Bronchial epithelial cell (primary cell): ENCODE measurements at regions not wholly inside any gene's neighbourhood (a gene's known extent, or its start where the extent isn't known, plus 50 kb on each side); places are given as distances from the start of the nearest gene placed in this dataset.
A peak's percentile ranks its signal among the peaks of the same experiment; 100 is the strongest.

Source experiments
- DNase-seq: peaks from one replicate; pipeline ENCODE4 v3.0.0-alpha.2; 2010; ENCODE audit warnings: low read depth
- FAIRE-seq: peaks from 2 replicates; lab custom pipeline; 2011; peaks lifted over from hg19 to GRCh38; lab: Jason Lieb, UNC
- H3K27me3 ChIP-seq: 2 replicates; pipeline ENCODE4 v1.5.1; 2011; ENCODE audit warnings: low read length; ENCODE audit not compliant: control insufficient read depth, insufficient read depth
- H3K36me3 ChIP-seq: 2 replicates; pipeline ENCODE4 v1.5.1; 2011; ENCODE audit warnings: low read length; ENCODE audit not compliant: control insufficient read depth, insufficient read depth
- H3K4me3 ChIP-seq: 2 replicates; pipeline ENCODE4 v1.5.1; 2011; ENCODE audit warnings: mild to moderate bottlenecking, low read depth, low read length, control low read depth
- TF ChIP-seq, protein P1 (sequence below): IDR thresholded peaks from 2 replicates; pipeline ENCODE4 v1.5.1; 2011; ENCODE audit warnings: mild to moderate bottlenecking, moderate library complexity, low read length, control low read depth, inconsistent platforms; ENCODE audit not compliant: insufficient read depth, severe bottlenecking

DNA sequence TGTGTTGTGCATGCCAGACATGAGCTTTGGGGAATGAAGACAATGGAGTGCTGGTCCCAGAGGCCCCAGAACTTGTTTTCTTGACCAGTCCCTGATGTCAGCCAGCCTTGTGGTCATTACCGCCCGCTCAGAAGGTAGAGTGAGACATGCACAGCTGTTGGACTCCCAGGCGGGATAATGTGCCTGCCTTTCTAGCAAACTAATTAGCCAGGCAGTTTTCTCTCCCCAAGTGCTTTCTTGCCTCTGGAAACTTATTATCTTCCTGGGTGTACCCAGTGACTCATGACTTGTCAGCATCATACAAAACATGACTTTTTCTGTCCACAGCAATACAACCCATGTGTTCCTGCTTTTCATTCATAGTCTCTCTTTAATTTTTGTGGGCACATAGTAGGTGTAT, 131.1 kb downstream of the RMI1 start:
- Histone ChIP-seq H3K4me3 (no peak overlapping the region), H3K36me3 (no peaks in the 10 kb centered on the region), H3K27me3 (no peaks in the 10 kb centered on the region)
- DNase-seq = peak; percentile 72
- FAIRE-seq = no peak
- TF ChIP-seq, protein P1, sequence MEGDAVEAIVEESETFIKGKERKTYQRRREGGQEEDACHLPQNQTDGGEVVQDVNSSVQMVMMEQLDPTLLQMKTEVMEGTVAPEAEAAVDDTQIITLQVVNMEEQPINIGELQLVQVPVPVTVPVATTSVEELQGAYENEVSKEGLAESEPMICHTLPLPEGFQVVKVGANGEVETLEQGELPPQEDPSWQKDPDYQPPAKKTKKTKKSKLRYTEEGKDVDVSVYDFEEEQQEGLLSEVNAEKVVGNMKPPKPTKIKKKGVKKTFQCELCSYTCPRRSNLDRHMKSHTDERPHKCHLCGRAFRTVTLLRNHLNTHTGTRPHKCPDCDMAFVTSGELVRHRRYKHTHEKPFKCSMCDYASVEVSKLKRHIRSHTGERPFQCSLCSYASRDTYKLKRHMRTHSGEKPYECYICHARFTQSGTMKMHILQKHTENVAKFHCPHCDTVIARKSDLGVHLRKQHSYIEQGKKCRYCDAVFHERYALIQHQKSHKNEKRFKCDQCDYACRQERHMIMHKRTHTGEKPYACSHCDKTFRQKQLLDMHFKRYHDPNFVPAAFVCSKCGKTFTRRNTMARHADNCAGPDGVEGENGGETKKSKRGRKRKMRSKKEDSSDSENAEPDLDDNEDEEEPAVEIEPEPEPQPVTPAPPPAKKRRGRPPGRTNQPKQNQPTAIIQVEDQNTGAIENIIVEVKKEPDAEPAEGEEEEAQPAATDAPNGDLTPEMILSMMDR = no peak

DNA sequence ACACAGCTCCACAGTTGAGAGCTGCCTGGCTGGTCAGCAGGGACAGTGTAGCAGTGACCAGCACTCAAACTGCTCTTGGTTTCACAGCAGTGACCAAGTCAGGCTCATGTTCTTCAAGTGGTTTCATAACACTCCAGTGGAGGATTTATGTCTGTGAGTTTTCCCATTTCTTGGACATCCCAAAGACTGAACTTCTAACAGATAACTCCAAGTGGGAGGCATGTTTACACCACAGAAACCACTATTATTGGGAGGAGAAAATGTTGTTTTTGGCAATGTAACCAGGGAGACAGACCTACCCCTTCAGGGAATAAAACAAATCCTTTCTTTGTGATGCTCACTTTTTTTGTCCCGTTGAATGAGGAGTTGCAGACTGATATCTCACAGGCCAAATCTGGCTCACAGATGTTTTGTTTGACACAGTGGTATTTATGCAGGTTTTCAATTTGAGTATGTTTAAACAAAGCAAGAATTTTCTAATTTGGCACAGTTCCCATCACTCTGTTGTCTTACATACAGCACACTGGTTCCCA, 141.5 kb downstream of the RMI1 start:
- Histone ChIP-seq H3K36me3 (no peaks in the 10 kb centered on the region), H3K4me3 (no peak overlapping the region), H3K27me3 (no peaks in the 10 kb centered on the region)
- DNase-seq = no peak
- no peak for FAIRE-seq
- TF ChIP-seq, protein P1 = no peak

DNA sequence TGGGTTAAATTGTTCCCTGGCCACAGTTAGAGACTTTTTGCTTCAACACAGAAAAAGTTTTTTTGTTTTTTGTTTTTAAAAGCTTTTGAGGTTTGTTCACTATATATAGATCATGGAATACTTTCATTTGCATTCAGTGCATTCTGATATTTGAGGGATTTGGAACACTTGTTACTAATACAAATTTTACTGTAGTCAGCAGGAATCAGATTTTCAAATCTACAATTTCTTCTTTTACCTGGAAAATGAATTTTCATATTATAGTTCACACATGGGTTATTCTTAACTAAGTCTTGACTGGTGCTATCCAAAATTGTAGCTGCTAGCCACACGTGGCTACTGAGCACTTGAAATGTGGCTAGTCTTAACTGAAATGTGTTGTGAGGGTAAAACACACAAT, 142.0 kb downstream of the RMI1 start:
- FAIRE-seq (no peak), DNase-seq (no peak)
- no peaks in the 10 kb centered on the region for H3K27me3 ChIP-seq
- H3K4me3 ChIP-seq = no peak overlapping the region
- TF ChIP-seq, protein P1 = no peak
- no peaks in the 10 kb centered on the region for H3K36me3 ChIP-seq

DNA sequence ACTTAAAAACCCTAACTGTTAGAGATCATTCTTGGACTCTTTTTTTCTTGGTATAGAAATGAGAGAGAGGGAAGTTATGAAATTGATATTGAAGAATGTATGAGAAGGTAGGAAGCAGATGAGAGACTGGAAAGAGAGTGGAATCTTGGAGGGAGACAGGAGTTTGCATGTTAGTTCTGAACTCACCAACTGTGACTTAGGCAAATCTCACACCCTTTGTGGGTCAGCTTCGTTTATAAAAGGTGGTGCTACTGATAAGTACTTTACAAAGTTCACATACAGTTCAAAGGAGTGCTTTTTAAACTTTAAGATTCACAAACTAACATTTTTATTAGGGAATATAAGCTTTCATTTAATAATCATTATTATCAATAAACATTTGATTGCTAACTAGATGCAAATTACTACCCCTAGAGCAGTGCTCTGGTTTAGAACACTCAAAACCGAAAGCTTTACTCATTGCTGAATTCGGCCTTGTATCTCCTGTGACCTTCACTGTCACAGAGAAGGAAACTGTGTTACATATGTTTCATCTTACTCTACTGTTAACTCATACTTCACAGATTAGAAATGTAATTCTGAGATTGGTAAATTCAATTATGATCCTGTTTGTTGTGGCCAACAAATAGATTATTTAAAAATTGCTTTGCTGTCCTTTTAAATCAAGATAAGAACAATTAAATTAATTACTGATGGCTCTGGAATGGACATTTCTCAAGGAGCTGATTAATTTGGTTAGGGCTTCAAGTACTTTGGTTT, 143.2 kb downstream of the RMI1 start:
- no peak for FAIRE-seq
- no peak for DNase-seq
- no peak overlapping the region for H3K4me3 ChIP-seq
- H3K36me3 ChIP-seq = no peaks in the 10 kb centered on the region
- TF ChIP-seq, protein P1 = no peak
- no peaks in the 10 kb centered on the region for H3K27me3 ChIP-seq

DNA sequence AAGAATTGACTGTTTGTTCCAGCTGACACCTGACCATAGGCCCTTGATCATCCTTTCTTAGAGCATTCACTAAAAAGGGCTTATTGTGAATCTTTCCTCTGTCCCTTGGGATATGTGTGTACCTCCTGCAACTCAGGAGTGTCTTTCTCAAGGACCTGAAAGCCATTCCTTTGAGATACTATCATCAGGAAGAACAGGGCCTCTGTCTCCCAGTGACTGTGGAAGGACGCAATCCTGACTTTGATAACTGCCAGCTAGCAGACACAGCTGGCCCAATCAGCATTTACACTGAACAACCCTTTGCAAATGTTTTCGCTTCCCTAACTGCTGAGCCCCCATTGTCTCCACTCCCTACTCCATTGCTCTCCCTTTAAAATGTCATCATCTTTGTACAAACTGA, 144.4 kb downstream of the RMI1 start:
- DNase-seq (no peak), FAIRE-seq (no peak)
- TF ChIP-seq, protein P1 = no peak

More for the DNA sequence above, 144.4 kb downstream of the RMI1 start:
- no peak overlapping the region for H3K4me3 ChIP-seq
- H3K36me3 ChIP-seq = no peaks in the 10 kb centered on the region
- H3K27me3 ChIP-seq = no peaks in the 10 kb centered on the region
